Naive thymus-derived CD4-positive, alpha-beta T cell (primary cell): ENCODE measurements at regions not wholly inside any gene's neighbourhood (a gene's known extent, or its start where the extent isn't known, plus 50 kb on each side); places are given as distances from the start of the nearest gene placed in this dataset.

Experiments
- ATAC-seq: fragments of 150-1000 bp; cut with Tn5 transposase; 2 replicates; pipeline ENCODE4 v1.10.0; 2021; ENCODE audit warnings: mild to moderate bottlenecking, moderate library complexity
- CTCF ChIA-PET: fragments of 350-600 bp; sonication (Branson Sonifier 250); formaldehyde crosslinking; loops from one replicate; lab custom pipeline; 2021; ENCODE audit warnings: antibody characterized with exemption; lab: Charles Lee
- POLR2A ChIA-PET: fragments of 350-600 bp; sonication (Branson Sonifier 250); formaldehyde crosslinking; loops from one replicate; lab custom pipeline; 2021; ENCODE audit warnings: antibody characterized with exemption, inconsistent platforms; lab: Charles Lee
- DNase-seq, 9 donors: peaks; one replicate each; pipeline versions ENCODE4 v3.0.0 to v3.0.0-alpha.2; 2020 to 2022; ENCODE audit warnings: mixed read lengths in 1 of 9
- H3K27ac ChIP-seq: one replicate; pipeline ENCODE4 v1.7.0; 2013; ENCODE audit warnings: mild to moderate bottlenecking, low read depth, low read length, moderate library complexity
- H3K27me3 ChIP-seq, 2 donors: one replicate each; pipeline ENCODE4 v1.7.0; 2013; ENCODE audit warnings: low read length in 2 of 2, mild to moderate bottlenecking in 2 of 2, moderate library complexity in 2 of 2; ENCODE audit not compliant: control insufficient read depth in 2 of 2, insufficient read depth in 2 of 2
- H3K36me3 ChIP-seq, 3 experiments: 1 replicate in 2 of 3; 2 replicates in 1 of 3; pipeline ENCODE4 v1.7.0; 2013; ENCODE audit warnings: low read length in 3 of 3, mild to moderate bottlenecking in 3 of 3, moderate library complexity in 1 of 3; ENCODE audit not compliant: insufficient read depth in 3 of 3, control insufficient read depth in 2 of 3
- H3K4me1 ChIP-seq, 2 donors: one replicate each; pipeline ENCODE4 v1.7.0; 2013; ENCODE audit warnings: low read length in 2 of 2, mild to moderate bottlenecking in 2 of 2, moderate library complexity in 1 of 2; ENCODE audit not compliant: control insufficient read depth in 2 of 2, insufficient read depth in 2 of 2
- H3K4me3 ChIP-seq: 2 replicates; pipeline ENCODE4 v1.7.0; 2013; ENCODE audit warnings: mild to moderate bottlenecking, low read length
- H3K9me3 ChIP-seq, 3 experiments: 1 replicate in 2 of 3; 2 replicates in 1 of 3; pipeline ENCODE4 v1.7.0; 2013; ENCODE audit warnings: low read length in 3 of 3; ENCODE audit not compliant: control insufficient read depth in 2 of 3
- H3K27ac Mint-ChIP-seq, 9 donors: one replicate each; pipeline ENCODE4 v1.8.0; 2020 to 2022; ENCODE audit warnings: mixed read lengths in 9 of 9, mild to moderate bottlenecking in 8 of 9, moderate library complexity in 5 of 9, inconsistent platforms in 2 of 9
- H3K27me3 Mint-ChIP-seq, 5 donors: one replicate each; pipeline ENCODE4 v1.8.0; 2021 to 2022; ENCODE audit warnings: mixed read lengths in 5 of 5, mild to moderate bottlenecking in 1 of 5
- H3K36me3 Mint-ChIP-seq, 5 donors: one replicate each; pipeline ENCODE4 v1.8.0; 2020 to 2022; ENCODE audit warnings: mixed read lengths in 5 of 5, mild to moderate bottlenecking in 3 of 5, inconsistent platforms in 1 of 5
- H3K4me1 Mint-ChIP-seq, 7 donors: one replicate each; pipeline ENCODE4 v1.8.0; 2020 to 2022; ENCODE audit warnings: mixed read lengths in 7 of 7, mild to moderate bottlenecking in 3 of 7, inconsistent platforms in 1 of 7
- H3K4me3 Mint-ChIP-seq, 10 donors: one replicate each; pipeline ENCODE4 v1.8.0; 2020 to 2022; ENCODE audit warnings: mild to moderate bottlenecking in 10 of 10, mixed read lengths in 10 of 10, moderate library complexity in 6 of 10, inconsistent platforms in 2 of 10
- H3K9me3 Mint-ChIP-seq, 11 donors: one replicate each; pipeline ENCODE4 v1.8.0; 2020 to 2022; ENCODE audit warnings: mixed read lengths in 11 of 11, mild to moderate bottlenecking in 4 of 11, inconsistent platforms in 1 of 11, moderate library complexity in 1 of 11
- intact Hi-C, 2 donors: fragments of 100-400 bp; cut with micrococcal nuclease; formaldehyde crosslinking; loops; one replicate each; pipeline ENCODE4 v1.15.1; 2023

- Histone ChIP-seq H3K4me3 (no peak overlapping the region), H3K36me3 (no peaks in the 10 kb centered on the region), H3K9me3 (no peaks in the 10 kb centered on the region), H3K27me3 (no peaks in the 10 kb centered on the region), H3K27ac (no peak overlapping the region), H3K4me1 (peaks cover 16 to 21% of the 10 kb centered on the region in 2 donors)
- ATAC-seq (no peak), DNase-seq (no peak)
- peaks cover 0 to 15% (median 7%) of the 10 kb centered on the region in 5 donors for H3K36me3 Mint-ChIP-seq
- no peaks in the 10 kb centered on the region for H3K27me3 Mint-ChIP-seq
- CTCF ChIA-PET, result interaction anchor here (0.6 kb wide), 1 partner anchor 176 kb away, joined by 3 read pairs; no protein-coding TSS in a partner anchor
- POLR2A ChIA-PET, result no interaction called here
- peak overlapping the region in 2 of 9 donors; percentile 84 to 91 for H3K27ac Mint-ChIP-seq
- peaks cover 30 to 59% (median 38%) of the 10 kb centered on the region in 7 donors for H3K4me1 Mint-ChIP-seq
- intact Hi-C loops, result loop anchor here in 1 of 2 donors (5.0 kb wide), 1 partner anchor 258 kb away; the partner anchor contains the start of gene CDC37L1
- peaks cover 0 to 4% (median 0%) of the 10 kb centered on the region in 11 donors for H3K9me3 Mint-ChIP-seq
- H3K4me3 Mint-ChIP-seq, result no peak overlapping the region
These were observed 49.9 kb upstream of the JAK2 start for GRCh38 chr9:4935001-4935672.
